ENCODE measurements at regions not wholly inside any gene's neighbourhood (a gene's known extent, or its start where the extent isn't known, plus 50 kb on each side); places are given as distances from the start of the nearest gene placed in this dataset.
A peak's percentile ranks its signal among the peaks of the same experiment; 100 is the strongest.

GRCh38 chr1:229109320-229109761 is 161.6 kb upstream of the RAB4A start:
- peaks cover 12 to 13% of the 10 kb centered on the region in 2 donors for H3K4me1 ChIP-seq (ENCODE audit: control insufficient read depth in 2 of 2, insufficient read depth in 2 of 2, low read length in 2 of 2)
- no peaks in the 10 kb centered on the region for H3K9me3 ChIP-seq (ENCODE audit: control insufficient read depth in 2 of 2, low read length in 2 of 2)
- peak overlapping the region in 1 of 2 donors; percentile 44 for H3K9ac ChIP-seq (ENCODE audit: low read depth in 1 of 2, low read length in 2 of 2)
- H3K36me3 ChIP-seq (ENCODE audit: control insufficient read depth in 2 of 2, insufficient read depth in 2 of 2, low read length in 2 of 2): no peaks in the 10 kb centered on the region
- no peak overlapping the region for H3K4me3 ChIP-seq (ENCODE audit: low read length in 2 of 2)
- H3K27me3 ChIP-seq (ENCODE audit: control insufficient read depth in 2 of 2, insufficient read depth in 2 of 2, low read length in 2 of 2): no peaks in the 10 kb centered on the region
- peak overlapping the region; percentile 20 to 25 for H3K27ac ChIP-seq (ENCODE audit: low read depth in 2 of 2, low read length in 2 of 2)

DNA sequence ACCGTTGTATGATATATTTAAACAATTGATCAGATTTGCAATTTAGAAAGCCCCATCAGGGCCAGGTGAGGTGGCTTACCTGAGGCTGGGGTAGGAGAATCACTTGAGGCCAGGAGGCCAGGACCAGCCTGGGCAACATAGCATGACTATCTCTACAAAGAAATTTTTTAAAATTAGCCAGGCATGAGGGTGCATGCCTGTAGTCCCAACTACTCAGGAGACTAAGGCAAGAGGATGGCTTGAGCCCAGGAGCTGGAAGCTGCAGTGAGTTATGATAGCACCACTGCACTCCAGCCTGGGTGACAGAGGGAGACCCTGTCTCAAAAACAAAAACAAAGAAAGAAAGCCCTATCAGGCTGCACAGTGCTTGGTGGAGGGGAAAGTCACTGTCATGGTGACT is 159.9 kb upstream of the RAB4A start:
- no peaks in the 10 kb centered on the region for H3K36me3 ChIP-seq (ENCODE audit: control insufficient read depth in 2 of 2, insufficient read depth in 2 of 2, low read length in 2 of 2)
- no peak overlapping the region for H3K27ac ChIP-seq (ENCODE audit: low read depth in 2 of 2, low read length in 2 of 2)
- no peaks in the 10 kb centered on the region for H3K27me3 ChIP-seq (ENCODE audit: control insufficient read depth in 2 of 2, insufficient read depth in 2 of 2, low read length in 2 of 2)
- H3K9me3 ChIP-seq (ENCODE audit: control insufficient read depth in 2 of 2, low read length in 2 of 2): no peaks in the 10 kb centered on the region
- no peak overlapping the region for H3K9ac ChIP-seq (ENCODE audit: low read depth in 1 of 2, low read length in 2 of 2)
- H3K4me1 ChIP-seq (ENCODE audit: control insufficient read depth in 2 of 2, insufficient read depth in 2 of 2, low read length in 2 of 2): peaks cover 12 to 13% of the 10 kb centered on the region in 2 donors
- H3K4me3 ChIP-seq (ENCODE audit: low read length in 2 of 2): no peak overlapping the region

DNA sequence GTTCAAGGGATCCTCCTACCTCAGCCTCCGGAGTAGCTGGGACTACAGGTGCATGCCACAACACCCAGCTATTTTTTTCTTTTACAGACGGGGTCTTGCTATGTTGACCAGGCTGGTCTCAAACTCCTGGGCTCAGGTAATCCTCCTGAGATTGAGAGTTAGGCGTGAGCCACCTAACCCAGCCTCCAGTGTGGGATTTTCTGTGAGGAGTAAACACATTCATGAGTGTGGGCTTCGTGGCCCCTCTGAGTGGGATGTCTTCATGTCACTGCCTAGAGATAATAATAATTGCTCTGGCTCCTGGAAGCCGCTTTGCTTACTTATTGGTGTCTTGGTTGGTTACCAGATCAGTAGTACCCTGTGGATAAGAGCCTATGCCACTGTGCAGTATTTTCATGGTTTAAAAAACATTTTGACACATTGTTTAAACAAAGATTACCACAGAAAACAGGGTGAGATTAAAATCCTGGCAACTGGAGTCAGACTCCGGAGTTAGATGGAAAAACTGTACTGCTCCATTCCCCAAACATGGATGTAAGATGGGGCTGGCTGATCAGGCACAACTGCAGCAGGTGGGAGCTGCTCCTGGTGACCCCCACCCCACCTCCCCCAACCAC is 159.1 kb upstream of the RAB4A start:
- Histone ChIP-seq H3K4me3 (ENCODE audit: low read length in 2 of 2) (no peak overlapping the region), H3K9me3 (ENCODE audit: control insufficient read depth in 2 of 2, low read length in 2 of 2) (no peaks in the 10 kb centered on the region), H3K9ac (ENCODE audit: low read depth in 1 of 2, low read length in 2 of 2) (no peak overlapping the region), H3K4me1 (ENCODE audit: control insufficient read depth in 2 of 2, insufficient read depth in 2 of 2, low read length in 2 of 2) (peaks cover 12 to 13% of the 10 kb centered on the region in 2 donors), H3K27me3 (ENCODE audit: control insufficient read depth in 2 of 2, insufficient read depth in 2 of 2, low read length in 2 of 2) (no peaks in the 10 kb centered on the region), H3K27ac (ENCODE audit: low read depth in 2 of 2, low read length in 2 of 2) (no peak overlapping the region), H3K36me3 (ENCODE audit: control insufficient read depth in 2 of 2, insufficient read depth in 2 of 2, low read length in 2 of 2) (no peaks in the 10 kb centered on the region)

DNA sequence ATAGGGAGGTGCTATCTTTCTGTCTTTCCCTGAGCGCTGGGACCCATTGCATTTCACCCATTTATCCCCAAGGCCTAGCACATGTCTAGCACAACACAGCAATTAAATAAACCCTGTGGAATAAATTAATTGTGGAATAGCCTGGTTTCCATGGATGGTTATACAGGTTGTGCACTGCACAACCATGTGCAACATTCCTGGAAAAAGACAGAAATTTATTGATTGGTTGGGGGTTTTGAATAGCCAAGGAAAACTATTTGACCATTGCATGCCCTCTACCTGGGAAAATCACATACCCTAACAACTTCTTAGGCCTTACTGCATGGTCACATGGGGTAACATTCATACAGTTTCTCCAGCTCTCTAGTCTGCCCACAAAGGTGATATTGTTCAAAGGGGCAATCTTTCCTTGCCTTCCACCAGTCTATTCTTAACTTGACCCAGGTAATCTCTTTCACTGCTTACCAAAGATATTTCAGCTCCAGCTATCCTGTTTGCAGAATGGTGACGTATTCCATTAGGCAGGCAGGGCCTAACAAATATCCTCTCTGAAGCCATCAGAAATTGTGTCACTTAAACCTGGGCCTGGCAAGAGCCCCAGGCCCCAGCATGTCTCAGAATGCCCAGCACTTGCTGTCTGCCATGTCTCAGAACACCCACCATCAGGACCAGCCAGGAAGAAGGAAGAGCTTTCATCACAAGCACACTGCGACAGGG is 157.9 kb upstream of the RAB4A start:
- H3K36me3 ChIP-seq (ENCODE audit: control insufficient read depth in 2 of 2, insufficient read depth in 2 of 2, low read length in 2 of 2): no peaks in the 10 kb centered on the region
- H3K9me3 ChIP-seq (ENCODE audit: control insufficient read depth in 2 of 2, low read length in 2 of 2): no peaks in the 10 kb centered on the region
- H3K9ac ChIP-seq (ENCODE audit: low read depth in 1 of 2, low read length in 2 of 2): no peak overlapping the region
- H3K4me1 ChIP-seq (ENCODE audit: control insufficient read depth in 2 of 2, insufficient read depth in 2 of 2, low read length in 2 of 2): peaks cover 15 to 19% of the 10 kb centered on the region in 2 donors
- H3K27me3 ChIP-seq (ENCODE audit: control insufficient read depth in 2 of 2, insufficient read depth in 2 of 2, low read length in 2 of 2): no peaks in the 10 kb centered on the region
- no peak overlapping the region for H3K27ac ChIP-seq (ENCODE audit: low read depth in 2 of 2, low read length in 2 of 2)
- no peak overlapping the region for H3K4me3 ChIP-seq (ENCODE audit: low read length in 2 of 2)

GRCh38 chr1:229114315-229114714 is 156.6 kb upstream of the RAB4A start:
- Histone ChIP-seq H3K27me3 (ENCODE audit: control insufficient read depth in 2 of 2, insufficient read depth in 2 of 2, low read length in 2 of 2) (no peaks in the 10 kb centered on the region), H3K27ac (ENCODE audit: low read depth in 2 of 2, low read length in 2 of 2) (no peak overlapping the region), H3K4me1 (ENCODE audit: control insufficient read depth in 2 of 2, insufficient read depth in 2 of 2, low read length in 2 of 2) (peaks cover 6 to 9% of the 10 kb centered on the region in 2 donors), H3K36me3 (ENCODE audit: control insufficient read depth in 2 of 2, insufficient read depth in 2 of 2, low read length in 2 of 2) (no peaks in the 10 kb centered on the region), H3K4me3 (ENCODE audit: low read length in 2 of 2) (no peak overlapping the region), H3K9me3 (ENCODE audit: control insufficient read depth in 2 of 2, low read length in 2 of 2) (no peaks in the 10 kb centered on the region), H3K9ac (ENCODE audit: low read depth in 1 of 2, low read length in 2 of 2) (no peak overlapping the region)

DNA sequence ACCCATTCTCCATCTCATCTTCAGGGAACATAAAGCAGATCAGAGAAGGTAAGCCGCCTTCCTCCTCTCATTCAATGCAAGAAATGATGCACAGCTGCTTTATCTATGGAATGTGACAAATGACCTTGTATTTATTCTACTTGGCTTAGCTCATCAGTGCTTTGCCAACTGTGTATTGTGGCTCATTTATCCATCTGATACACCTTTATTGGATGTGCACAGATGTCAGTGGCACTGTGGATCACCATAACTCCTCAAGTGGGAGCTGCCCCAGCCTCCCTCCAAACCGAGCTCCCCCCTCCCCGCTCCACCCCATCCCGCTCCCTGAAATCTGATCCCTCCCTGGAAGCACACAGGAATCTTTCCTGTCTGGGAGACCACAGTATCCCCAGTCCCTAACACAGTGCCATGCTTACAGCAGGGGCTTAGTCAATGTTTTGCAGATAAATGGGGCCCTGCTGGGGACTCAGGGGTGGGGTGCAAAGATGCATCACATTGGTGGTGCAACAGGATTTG is 156.0 kb upstream of the RAB4A start:
- no peaks in the 10 kb centered on the region for H3K9me3 ChIP-seq (ENCODE audit: control insufficient read depth in 2 of 2, low read length in 2 of 2)
- no peaks in the 10 kb centered on the region for H3K36me3 ChIP-seq (ENCODE audit: control insufficient read depth in 2 of 2, insufficient read depth in 2 of 2, low read length in 2 of 2)
- no peak overlapping the region for H3K9ac ChIP-seq (ENCODE audit: low read depth in 1 of 2, low read length in 2 of 2)
- H3K4me1 ChIP-seq (ENCODE audit: control insufficient read depth in 2 of 2, insufficient read depth in 2 of 2, low read length in 2 of 2): peaks cover 4 to 6% of the 10 kb centered on the region in 2 donors
- no peak overlapping the region for H3K27ac ChIP-seq (ENCODE audit: low read depth in 2 of 2, low read length in 2 of 2)
- H3K4me3 ChIP-seq (ENCODE audit: low read length in 2 of 2): no peak overlapping the region
- H3K27me3 ChIP-seq (ENCODE audit: control insufficient read depth in 2 of 2, insufficient read depth in 2 of 2, low read length in 2 of 2): no peaks in the 10 kb centered on the region

- Histone ChIP-seq H3K4me1 (ENCODE audit: control insufficient read depth in 2 of 2, insufficient read depth in 2 of 2, low read length in 2 of 2) (peaks cover 4 to 6% of the 10 kb centered on the region in 2 donors), H3K27ac (ENCODE audit: low read depth in 2 of 2, low read length in 2 of 2) (peak overlapping the region in 1 of 2 donors; percentile 23), H3K4me3 (ENCODE audit: low read length in 2 of 2) (no peak overlapping the region), H3K9ac (ENCODE audit: low read depth in 1 of 2, low read length in 2 of 2) (no peak overlapping the region), H3K27me3 (ENCODE audit: control insufficient read depth in 2 of 2, insufficient read depth in 2 of 2, low read length in 2 of 2) (no peaks in the 10 kb centered on the region), H3K36me3 (ENCODE audit: control insufficient read depth in 2 of 2, insufficient read depth in 2 of 2, low read length in 2 of 2) (no peaks in the 10 kb centered on the region), H3K9me3 (ENCODE audit: control insufficient read depth in 2 of 2, low read length in 2 of 2) (no peaks in the 10 kb centered on the region)
These were observed 154.8 kb upstream of the RAB4A start for GRCh38 chr1:229116114-229116513.

GRCh38 chr1:229117664-229118300 is 153.1 kb upstream of the RAB4A start:
- no peak overlapping the region for H3K4me3 ChIP-seq (ENCODE audit: low read length in 2 of 2)
- peak overlapping the region in 1 of 2 donors; percentile 22 for H3K9ac ChIP-seq (ENCODE audit: low read depth in 1 of 2, low read length in 2 of 2)
- no peaks in the 10 kb centered on the region for H3K9me3 ChIP-seq (ENCODE audit: control insufficient read depth in 2 of 2, low read length in 2 of 2)
- H3K27ac ChIP-seq (ENCODE audit: low read depth in 2 of 2, low read length in 2 of 2): peak overlapping the region in 1 of 2 donors; percentile 41
- no peaks in the 10 kb centered on the region for H3K27me3 ChIP-seq (ENCODE audit: control insufficient read depth in 2 of 2, insufficient read depth in 2 of 2, low read length in 2 of 2)
- H3K36me3 ChIP-seq (ENCODE audit: control insufficient read depth in 2 of 2, insufficient read depth in 2 of 2, low read length in 2 of 2): no peaks in the 10 kb centered on the region
- peaks cover 4 to 6% of the 10 kb centered on the region in 2 donors for H3K4me1 ChIP-seq (ENCODE audit: control insufficient read depth in 2 of 2, insufficient read depth in 2 of 2, low read length in 2 of 2)

- Histone ChIP-seq H3K36me3 (ENCODE audit: control insufficient read depth in 2 of 2, insufficient read depth in 2 of 2, low read length in 2 of 2) (no peaks in the 10 kb centered on the region), H3K9me3 (ENCODE audit: control insufficient read depth in 2 of 2, low read length in 2 of 2) (no peaks in the 10 kb centered on the region), H3K9ac (ENCODE audit: low read depth in 1 of 2, low read length in 2 of 2) (no peak overlapping the region), H3K4me3 (ENCODE audit: low read length in 2 of 2) (no peak overlapping the region), H3K27ac (ENCODE audit: low read depth in 2 of 2, low read length in 2 of 2) (no peak overlapping the region), H3K4me1 (ENCODE audit: control insufficient read depth in 2 of 2, insufficient read depth in 2 of 2, low read length in 2 of 2) (peaks cover 4 to 6% of the 10 kb centered on the region in 2 donors), H3K27me3 (ENCODE audit: control insufficient read depth in 2 of 2, insufficient read depth in 2 of 2, low read length in 2 of 2) (no peaks in the 10 kb centered on the region)
These were observed 152.3 kb upstream of the RAB4A start for GRCh38 chr1:229118477-229119061.

- peaks cover 4 to 6% of the 10 kb centered on the region in 2 donors for H3K4me1 ChIP-seq (ENCODE audit: control insufficient read depth in 2 of 2, insufficient read depth in 2 of 2, low read length in 2 of 2)
- H3K27ac ChIP-seq (ENCODE audit: low read depth in 2 of 2, low read length in 2 of 2): no peak overlapping the region
These were observed 151.8 kb upstream of the RAB4A start for GRCh38 chr1:229119161-229119560.

More at GRCh38 chr1:229119161-229119560, 151.8 kb upstream of the RAB4A start:
- H3K36me3 ChIP-seq (ENCODE audit: control insufficient read depth in 2 of 2, insufficient read depth in 2 of 2, low read length in 2 of 2): no peaks in the 10 kb centered on the region
- H3K9ac ChIP-seq (ENCODE audit: low read depth in 1 of 2, low read length in 2 of 2): no peak overlapping the region
- no peaks in the 10 kb centered on the region for H3K9me3 ChIP-seq (ENCODE audit: control insufficient read depth in 2 of 2, low read length in 2 of 2)
- H3K27me3 ChIP-seq (ENCODE audit: control insufficient read depth in 2 of 2, insufficient read depth in 2 of 2, low read length in 2 of 2): no peaks in the 10 kb centered on the region
- H3K4me3 ChIP-seq (ENCODE audit: low read length in 2 of 2): no peak overlapping the region
